ENCODE measurements at regions not wholly inside any gene's neighbourhood (a gene's known extent, or its start where the extent isn't known, plus 50 kb on each side); places are given as distances from the start of the nearest gene placed in this dataset.
"Not testable (repeated sequence)": the region's sequence is repeated elsewhere in the genome, so short reads cannot be mapped to it uniquely, and the experiment has no call there.

- no peak for FAIRE-seq
- DNase-seq (ENCODE audit: insufficient read length, low spot score): no peak
Observed at GRCh38 chr2:8435608-8436007, 246.2 kb upstream of the ID2 start.

- DNase-seq (ENCODE audit: insufficient read length, low spot score) (no peak), FAIRE-seq (no peak)
Observed at GRCh38 chr2:8436585-8436984, 245.3 kb upstream of the ID2 start.

GRCh38 chr2:8437228-8437948 is 244.5 kb upstream of the ID2 start:
- no peak for FAIRE-seq
- DNase-seq (ENCODE audit: insufficient read length, low spot score): no peak

- FAIRE-seq (no peak), DNase-seq (ENCODE audit: insufficient read length, low spot score) (no peak)
Observed at GRCh38 chr2:8437949-8438400, 243.9 kb upstream of the ID2 start.

- FAIRE-seq (no peak), DNase-seq (ENCODE audit: insufficient read length, low spot score) (no peak)
Observed at GRCh38 chr2:8438476-8438875, 243.4 kb upstream of the ID2 start.

- FAIRE-seq (no peak), DNase-seq (ENCODE audit: insufficient read length, low spot score) (no peak)
Observed at GRCh38 chr2:8438996-8439395, 242.9 kb upstream of the ID2 start.

GRCh38 chr2:8440029-8440778 is 241.7 kb upstream of the ID2 start:
- FAIRE-seq (no peak), DNase-seq (ENCODE audit: insufficient read length, low spot score) (no peak)

- DNase-seq (ENCODE audit: insufficient read length, low spot score) (no peak), FAIRE-seq (no peak)
Observed at GRCh38 chr2:8441371-8441770, 240.5 kb upstream of the ID2 start.

- FAIRE-seq (peak; percentile 28), DNase-seq (ENCODE audit: insufficient read length, low spot score) (no peak)
Observed at GRCh38 chr2:8441986-8442385, 239.9 kb upstream of the ID2 start.

- peak; percentile 39 for FAIRE-seq
Observed at GRCh38 chr2:8442833-8443486, 238.9 kb upstream of the ID2 start.

GRCh38 chr2:8445580-8445979 is 236.3 kb upstream of the ID2 start:
- DNase-seq (ENCODE audit: insufficient read length, low spot score) (no peak), FAIRE-seq (no peak)

More at GRCh38 chr2:8442833-8443486, 238.9 kb upstream of the ID2 start:
- DNase-seq (ENCODE audit: insufficient read length, low spot score): no peak

GRCh38 chr2:8446751-8447150 is 235.1 kb upstream of the ID2 start:
- DNase-seq (ENCODE audit: insufficient read length, low spot score): not testable (repeated sequence)

GRCh38 chr2:8447610-8448221 is 234.1 kb upstream of the ID2 start:
- FAIRE-seq: peak; percentile 4

More at GRCh38 chr2:8446751-8447150, 235.1 kb upstream of the ID2 start:
- FAIRE-seq: not testable (repeated sequence)

GRCh38 chr2:8448824-8449556 is 232.9 kb upstream of the ID2 start:
- FAIRE-seq (no peak), DNase-seq (ENCODE audit: insufficient read length, low spot score) (no peak)

More at GRCh38 chr2:8447610-8448221, 234.1 kb upstream of the ID2 start:
- DNase-seq (ENCODE audit: insufficient read length, low spot score): no peak

GRCh38 chr2:8451273-8451672 is 230.6 kb upstream of the ID2 start:
- no peak for FAIRE-seq
- no peak for DNase-seq (ENCODE audit: insufficient read length, low spot score)

GRCh38 chr2:8452296-8452695 is 229.6 kb upstream of the ID2 start:
- DNase-seq (ENCODE audit: insufficient read length, low spot score) (no peak), FAIRE-seq (no peak)

GRCh38 chr2:8452979-8453903 is 228.6 kb upstream of the ID2 start:
- DNase-seq (ENCODE audit: insufficient read length, low spot score): no peak
- no peak for FAIRE-seq

GRCh38 chr2:8453904-8454302 is 228.0 kb upstream of the ID2 start:
- no peak for FAIRE-seq

GRCh38 chr2:8454797-8455196 is 227.1 kb upstream of the ID2 start:
- no peak for FAIRE-seq
- no peak for DNase-seq (ENCODE audit: insufficient read length, low spot score)

More at GRCh38 chr2:8453904-8454302, 228.0 kb upstream of the ID2 start:
- no peak for DNase-seq (ENCODE audit: insufficient read length, low spot score)

Measured in GM19239 (cell line).